ENCODE measurements at regions not wholly inside any gene's neighbourhood (a gene's known extent, or its start where the extent isn't known, plus 50 kb on each side); places are given as distances from the start of the nearest gene placed in this dataset.

- TF ChIP-seq CTCF (IDR thresholded peaks at IDR 0.05; ENCODE audit: low read length): no peak
- no peak for TF ChIP-seq EZH2 (IDR thresholded peaks at IDR 0.05; ENCODE audit: borderline replicate concordance, low read length)
These were observed 321.5 kb upstream of the GHITM start for GRCh38 chr10:83817797-83818196.

Data from OCI-LY1 (cell line).